Activated CD4-positive, alpha-beta T cell treated with anti-CD3 and anti-CD28 coated beads, Interleukin-2, amount 50 U/mL, for 24 hours (primary cell): ENCODE measurements at regions not wholly inside any gene's neighbourhood (a gene's known extent, or its start where the extent isn't known, plus 50 kb on each side); places are given as distances from the start of the nearest gene placed in this dataset.
A peak's percentile ranks its signal among the peaks of the same experiment; 100 is the strongest.
"Not testable (repeated sequence)": the region's sequence is repeated elsewhere in the genome, so short reads cannot be mapped to it uniquely, and the experiment has no call there.

ENCODE experiments used
- DNase-seq, 2 donors: peaks; one replicate each; pipeline ENCODE4 v3.0.0-alpha.2; 2020; ENCODE audit warnings: low read depth in 1 of 2, low spot score in 1 of 2

DNA sequence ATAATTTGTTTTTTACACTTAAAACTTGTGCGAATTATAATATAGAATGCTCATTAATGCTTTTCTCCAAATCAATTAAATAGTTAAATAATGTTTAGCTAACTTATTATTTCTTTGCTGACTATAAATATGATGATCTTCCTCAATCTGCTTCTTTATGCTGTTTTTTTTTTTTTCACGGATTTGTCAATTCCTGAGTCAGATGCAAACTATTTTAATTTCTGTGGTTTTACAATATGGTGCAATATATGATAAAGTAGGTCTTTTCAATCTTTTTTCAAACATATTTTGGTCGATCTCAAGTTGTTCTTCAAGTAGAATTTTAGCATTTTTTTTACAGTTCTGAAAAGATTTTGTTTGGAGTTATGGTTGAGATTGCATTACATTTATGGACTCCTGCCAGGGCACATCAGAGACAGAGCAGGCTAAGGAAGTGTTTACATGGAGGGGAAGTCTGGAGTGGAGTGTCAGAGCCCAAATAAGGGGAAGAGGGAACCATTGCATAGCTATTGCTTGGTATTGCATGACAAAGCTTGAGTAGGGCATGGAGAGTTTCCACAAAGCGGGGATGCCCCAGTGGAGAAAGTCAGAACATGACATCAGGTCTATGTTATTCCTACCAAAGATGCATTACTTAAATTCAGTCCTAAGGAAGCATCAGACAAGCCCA lies 204.4 kb downstream of the OTUD1 start:
- no peak for DNase-seq

GRCh38 chr10:23648618-23649017 lies 209.7 kb downstream of the OTUD1 start:
- DNase-seq, result no peak

GRCh38 chr10:23656735-23657134 lies 217.9 kb downstream of the OTUD1 start:
- DNase-seq, result no peak

- DNase-seq, result no peak
These were observed 218.8 kb downstream of the OTUD1 start for GRCh38 chr10:23657677-23658076.

DNA sequence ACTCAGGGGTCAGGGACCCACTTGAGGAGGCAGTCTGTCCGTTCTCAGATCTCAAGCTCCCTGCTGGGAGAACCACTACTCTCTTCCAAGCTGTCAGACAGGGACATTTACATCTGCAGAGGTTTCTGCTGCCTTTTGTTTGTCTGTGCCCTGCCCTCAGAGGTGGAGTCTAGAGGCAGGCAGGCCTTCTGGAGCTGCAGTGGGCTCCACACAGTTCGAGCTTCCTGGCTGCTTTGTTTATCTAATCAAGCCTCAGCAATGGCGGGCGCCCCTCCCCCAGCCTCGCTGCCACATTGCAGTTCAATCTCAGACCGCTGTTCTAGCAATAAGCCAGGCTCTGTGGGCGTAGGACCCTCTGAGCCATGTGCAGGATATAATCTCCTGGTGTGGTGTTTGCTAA lies 233.0 kb downstream of the OTUD1 start:
- not testable (repeated sequence) for DNase-seq

DNA sequence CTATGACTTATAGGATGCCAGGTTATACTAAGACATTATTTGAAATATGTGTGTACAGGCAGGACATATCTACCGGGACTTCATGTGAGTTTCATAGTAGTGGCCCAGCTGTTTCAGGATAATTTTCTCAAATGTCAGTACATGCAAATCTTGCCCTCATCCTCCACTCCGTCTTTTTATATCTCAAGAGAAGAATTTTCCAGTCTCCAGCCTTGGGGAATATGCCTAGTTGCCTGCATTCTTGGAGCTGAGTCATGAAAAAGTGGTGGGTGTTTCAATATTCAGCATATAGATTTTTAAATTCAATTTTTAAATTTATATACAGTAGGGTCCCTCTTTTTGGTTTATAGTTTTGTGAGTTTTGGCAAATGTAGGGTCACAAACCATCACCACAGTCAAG lies 236.7 kb downstream of the OTUD1 start:
- DNase-seq, result no peak

DNA sequence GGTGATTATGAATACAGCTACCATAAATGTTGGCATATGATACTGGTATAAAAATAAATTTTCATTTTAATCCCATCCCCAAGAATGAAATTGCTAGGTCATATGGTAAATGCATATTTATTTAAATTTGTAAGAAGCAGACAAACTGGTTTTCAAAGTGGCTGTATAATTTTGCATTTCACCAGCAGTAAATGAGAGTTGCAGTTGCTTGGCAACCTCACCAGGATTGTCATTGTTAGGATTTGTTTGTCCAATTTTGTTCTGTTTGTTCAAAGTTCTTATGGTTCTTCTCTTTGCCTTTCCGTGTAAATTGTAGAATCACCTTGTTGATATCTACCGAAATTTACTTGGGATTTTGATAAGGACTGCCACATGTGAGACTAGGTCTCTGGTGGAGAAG lies 237.4 kb downstream of the OTUD1 start:
- no peak for DNase-seq

- no peak for DNase-seq
These were observed 247.8 kb downstream of the OTUD1 start for GRCh38 chr10:23686722-23687121.

DNA sequence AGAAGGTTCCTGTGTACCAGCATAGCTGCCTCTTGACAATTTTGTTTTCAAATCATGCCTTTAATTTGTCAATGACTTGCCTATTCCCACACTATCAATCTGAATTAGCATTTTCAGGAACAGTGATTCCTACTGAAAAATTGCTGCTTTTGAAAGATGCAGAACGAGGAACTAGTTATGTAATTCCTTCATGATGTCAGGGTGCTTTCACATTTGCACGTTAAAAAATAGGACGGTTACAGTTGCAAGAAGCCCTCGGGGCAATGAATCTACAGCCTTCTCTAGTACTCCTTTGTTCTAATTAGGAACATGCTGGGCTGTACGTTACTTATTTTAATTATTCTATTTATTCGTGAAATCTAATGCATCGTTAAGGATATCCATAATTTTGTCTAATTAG lies 253.9 kb downstream of the OTUD1 start:
- DNase-seq, result no peak

DNA sequence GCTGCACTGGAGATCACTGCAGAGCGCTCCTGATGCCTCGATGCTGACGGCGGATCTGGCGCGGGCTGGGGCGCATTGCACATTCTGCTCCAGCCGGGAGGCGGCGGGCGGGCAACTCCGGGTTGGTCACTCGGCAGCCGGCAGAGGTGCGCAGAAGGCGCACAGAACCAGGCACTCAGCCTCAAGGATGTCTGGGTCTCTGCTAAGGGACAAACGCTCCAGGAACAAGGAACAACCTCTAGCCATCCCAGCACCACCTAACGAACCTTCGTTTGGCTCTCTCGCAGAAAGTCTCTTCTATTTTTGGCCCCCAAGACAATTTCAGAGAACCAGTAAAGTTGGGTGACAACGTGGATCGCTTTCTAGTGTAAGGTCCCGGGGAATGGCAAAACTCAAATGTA lies 254.6 kb downstream of the OTUD1 start:
- no peak for DNase-seq

- DNase-seq, result no peak
These were observed 255.1 kb downstream of the OTUD1 start for GRCh38 chr10:23693925-23694324.

DNA sequence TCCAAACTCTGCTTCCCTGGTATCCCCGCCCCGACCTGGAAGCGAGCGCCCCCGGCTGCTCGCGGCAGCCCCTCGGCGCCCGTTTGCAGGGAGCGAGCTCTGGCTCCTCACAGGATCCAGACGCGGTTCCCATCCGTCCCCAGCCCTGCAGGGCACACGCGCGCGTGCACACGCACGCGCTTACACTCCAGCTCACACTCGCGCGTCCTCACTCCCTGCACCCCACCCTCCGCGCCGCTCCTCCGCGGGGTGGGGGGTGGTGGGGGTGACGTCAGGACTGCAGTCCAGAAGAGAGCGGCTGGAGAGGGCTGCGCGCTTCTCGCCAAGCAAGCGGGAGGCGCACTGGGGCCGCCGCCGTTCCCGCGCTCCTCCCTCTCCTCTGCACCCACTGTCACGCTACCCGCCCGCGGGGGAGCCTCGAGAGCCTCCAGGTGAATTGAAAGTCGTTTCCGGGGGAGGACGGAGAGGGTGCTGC lies 255.6 kb downstream of the OTUD1 start:
- no peak for DNase-seq

DNA sequence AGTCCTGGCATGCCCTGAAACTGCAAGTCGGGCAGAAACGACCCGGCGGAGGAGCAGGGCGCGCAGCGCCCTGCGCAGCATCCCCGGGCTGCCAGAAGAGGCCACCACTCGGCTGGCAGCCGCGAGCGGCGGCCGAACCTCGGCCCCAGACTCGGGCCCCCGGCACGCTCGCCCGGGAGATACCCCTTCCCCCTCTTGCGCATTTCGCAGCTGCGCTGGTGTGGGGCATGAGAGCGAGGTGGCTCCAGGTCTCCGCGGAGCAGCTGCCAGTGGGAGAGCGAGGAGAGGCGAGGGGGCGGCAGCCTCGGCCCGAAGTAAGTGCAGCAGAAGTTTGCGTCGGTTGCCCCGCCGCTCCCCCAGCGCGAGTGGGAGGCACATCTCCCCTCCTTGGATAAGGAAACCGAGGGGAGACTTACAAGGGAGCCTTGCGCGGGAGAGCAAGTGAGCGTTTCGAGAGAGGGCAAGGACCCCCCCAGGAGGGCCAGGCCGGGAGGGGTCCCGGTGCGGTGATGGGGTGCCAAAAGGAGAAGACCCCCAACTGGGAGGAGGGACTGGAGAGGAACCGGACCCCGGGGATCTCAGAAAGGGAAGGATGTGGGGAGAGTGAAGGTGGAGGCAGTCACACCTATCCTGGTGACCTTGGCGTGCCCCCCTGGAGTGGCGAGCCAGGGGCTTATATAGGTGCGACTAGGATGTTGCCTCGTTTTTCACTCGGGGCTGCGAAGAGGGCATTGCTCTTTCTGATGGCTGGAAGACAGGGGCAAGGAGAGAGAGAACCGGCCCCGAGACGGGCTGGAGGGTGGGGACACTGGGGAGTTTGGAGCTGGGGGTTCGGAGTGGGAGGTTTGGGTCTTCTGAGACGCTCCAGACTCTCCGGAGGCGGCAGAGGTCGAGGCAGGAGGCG lies 256.3 kb downstream of the OTUD1 start:
- no peak for DNase-seq

DNA sequence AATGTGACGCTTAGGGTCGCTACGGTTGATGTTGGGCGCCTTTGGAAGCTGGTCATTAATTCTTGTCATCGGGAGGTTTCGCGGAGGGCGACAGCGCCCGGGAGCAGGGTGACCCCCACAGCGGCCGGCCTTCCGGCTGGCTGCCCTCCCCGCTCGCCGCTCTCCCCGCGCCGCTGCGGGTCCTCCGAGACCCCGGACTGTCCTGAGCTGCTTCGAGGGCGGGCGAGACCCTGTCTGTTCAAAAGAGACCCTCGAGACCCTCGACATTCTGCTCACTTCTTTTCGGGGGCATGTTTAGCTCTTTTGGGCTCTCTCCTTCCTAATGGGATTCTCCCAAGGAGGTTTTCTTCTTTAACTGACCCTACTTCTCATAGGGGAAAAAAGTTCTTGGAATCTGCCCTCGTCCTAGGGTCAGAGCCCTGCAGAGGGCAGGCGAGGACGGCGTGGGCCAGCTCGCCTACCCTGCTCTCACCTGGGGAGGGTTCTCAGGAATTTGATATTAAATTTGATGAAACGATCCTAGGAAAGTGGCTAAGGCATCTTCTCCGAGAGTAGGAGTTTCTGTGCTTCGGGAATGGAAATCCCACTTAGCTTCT lies 257.0 kb downstream of the OTUD1 start:
- no peak for DNase-seq

DNA sequence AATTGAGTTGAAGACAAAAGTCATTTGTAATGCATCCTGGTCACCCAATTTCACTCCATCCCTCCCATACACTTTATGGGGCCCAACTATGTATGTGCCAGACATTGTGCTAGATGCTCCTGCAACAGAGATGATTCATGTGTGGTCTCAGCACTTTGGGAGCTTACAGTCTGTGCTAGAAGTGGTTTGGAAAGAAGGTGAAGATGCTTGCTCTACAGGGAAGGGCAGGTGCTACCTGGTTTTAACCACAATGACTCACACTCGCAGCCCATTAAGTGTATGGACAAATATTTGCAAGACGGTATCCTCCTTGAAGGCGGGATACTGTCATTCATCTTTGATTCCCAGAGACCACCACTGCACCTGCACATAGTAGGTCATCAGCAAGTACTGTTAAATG lies 257.6 kb downstream of the OTUD1 start:
- DNase-seq, result no peak

- peak in 1 of 2 donors; percentile 56 for DNase-seq
These were observed 264.1 kb downstream of the OTUD1 start for GRCh38 chr10:23702977-23703414.

DNA sequence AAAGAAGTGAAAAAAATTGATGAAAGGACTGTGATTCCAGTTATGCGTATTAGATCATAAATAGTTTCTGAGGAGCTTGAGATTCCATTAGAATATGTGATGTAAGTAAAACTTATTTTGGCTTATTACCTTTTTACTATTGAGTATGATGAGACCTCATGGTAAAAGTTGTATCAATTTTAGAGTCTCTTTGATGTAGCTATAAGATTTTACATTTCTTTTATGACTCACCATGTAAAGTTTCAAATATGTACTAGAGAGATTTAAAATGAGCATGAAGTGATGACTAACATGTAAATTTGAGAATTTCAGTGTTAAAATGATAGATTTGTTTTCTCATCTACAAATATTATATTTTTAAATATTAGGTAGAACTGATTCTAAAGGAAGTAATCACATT lies 276.5 kb downstream of the OTUD1 start:
- no peak for DNase-seq

GRCh38 chr10:23717913-23718312 lies 279.0 kb downstream of the OTUD1 start:
- no peak for DNase-seq

DNA sequence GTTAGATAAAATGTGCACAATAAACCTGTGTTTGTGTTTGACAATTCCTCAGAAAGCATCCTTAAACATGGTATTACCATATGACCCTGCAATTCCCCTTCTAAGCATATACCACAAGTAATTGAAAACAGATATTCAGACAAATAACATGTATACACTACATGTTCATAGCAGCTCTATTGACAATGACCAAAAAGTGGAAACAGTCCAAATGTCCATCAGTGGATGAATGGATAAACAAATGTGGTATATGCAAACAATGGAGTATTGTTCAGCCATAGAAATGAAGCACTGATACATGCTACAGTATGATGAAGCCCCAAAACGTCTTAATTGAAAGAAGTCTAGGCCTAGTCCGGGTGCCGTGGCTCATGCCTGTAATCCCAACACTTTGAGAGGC lies 280.1 kb downstream of the OTUD1 start:
- no peak for DNase-seq

GRCh38 chr10:23723796-23724195 lies 284.9 kb downstream of the OTUD1 start:
- DNase-seq, result no peak

DNA sequence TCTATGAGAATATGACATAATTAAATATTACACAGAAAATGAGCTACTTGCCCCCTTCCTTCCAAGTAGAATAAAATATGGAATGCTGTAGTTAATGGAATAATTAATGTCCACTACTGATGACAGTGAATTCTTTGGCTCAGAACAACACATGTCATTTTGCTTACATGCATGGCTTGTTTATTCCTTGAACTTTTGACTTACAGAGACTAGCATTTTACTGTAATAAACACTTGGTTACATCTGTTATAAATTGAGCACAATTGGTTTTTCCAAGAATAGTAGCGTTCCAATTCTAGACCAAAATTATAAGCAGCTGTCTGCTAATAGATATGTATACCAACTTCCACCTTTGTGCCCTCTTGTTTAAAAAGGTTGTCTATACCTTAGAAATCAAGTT lies 286.7 kb downstream of the OTUD1 start:
- DNase-seq, result no peak

- no peak for DNase-seq
These were observed 303.5 kb downstream of the OTUD1 start for GRCh38 chr10:23742368-23742767.
